Type B pancreatic cell (in vitro differentiated cells): ENCODE measurements at regions not wholly inside any gene's neighbourhood (a gene's known extent, or its start where the extent isn't known, plus 50 kb on each side); places are given as distances from the start of the nearest gene placed in this dataset.

Experiments
- DNase-seq: peaks from one replicate; pipeline ENCODE4 v3.0.0; 2021; ENCODE audit warnings: mixed read lengths; ENCODE audit not compliant: unreplicated experiment; ENCODE audit errors: extremely low spot score
- H3K27ac Mint-ChIP-seq: 2 replicates; pipeline ENCODE4 v1.8.0; 2021; ENCODE audit warnings: mild to moderate bottlenecking, mixed read lengths
- H3K27me3 Mint-ChIP-seq: 2 replicates; pipeline ENCODE4 v1.8.0; 2021; ENCODE audit warnings: mixed read lengths
- H3K36me3 Mint-ChIP-seq: 2 replicates; pipeline ENCODE4 v1.8.0; 2021; ENCODE audit warnings: mixed read lengths
- H3K4me1 Mint-ChIP-seq: one replicate; pipeline ENCODE4 v1.8.0; 2021; ENCODE audit warnings: mixed read lengths; ENCODE audit not compliant: unreplicated experiment
- H3K4me3 Mint-ChIP-seq: 2 replicates; pipeline ENCODE4 v1.8.0; 2021; ENCODE audit warnings: mild to moderate bottlenecking, mixed read lengths
- H3K9me3 Mint-ChIP-seq: 2 replicates; pipeline ENCODE4 v1.8.0; 2021; ENCODE audit warnings: mixed read lengths
- TF ChIP-seq, protein P1 (sequence below): fragments of 200-600 bp; sonication (generic); conservative IDR thresholded peaks from 2 replicates; pipeline ENCODE4 v1.5.0; 2021; ENCODE audit warnings: antibody characterized with exemption, mild to moderate bottlenecking

DNA sequence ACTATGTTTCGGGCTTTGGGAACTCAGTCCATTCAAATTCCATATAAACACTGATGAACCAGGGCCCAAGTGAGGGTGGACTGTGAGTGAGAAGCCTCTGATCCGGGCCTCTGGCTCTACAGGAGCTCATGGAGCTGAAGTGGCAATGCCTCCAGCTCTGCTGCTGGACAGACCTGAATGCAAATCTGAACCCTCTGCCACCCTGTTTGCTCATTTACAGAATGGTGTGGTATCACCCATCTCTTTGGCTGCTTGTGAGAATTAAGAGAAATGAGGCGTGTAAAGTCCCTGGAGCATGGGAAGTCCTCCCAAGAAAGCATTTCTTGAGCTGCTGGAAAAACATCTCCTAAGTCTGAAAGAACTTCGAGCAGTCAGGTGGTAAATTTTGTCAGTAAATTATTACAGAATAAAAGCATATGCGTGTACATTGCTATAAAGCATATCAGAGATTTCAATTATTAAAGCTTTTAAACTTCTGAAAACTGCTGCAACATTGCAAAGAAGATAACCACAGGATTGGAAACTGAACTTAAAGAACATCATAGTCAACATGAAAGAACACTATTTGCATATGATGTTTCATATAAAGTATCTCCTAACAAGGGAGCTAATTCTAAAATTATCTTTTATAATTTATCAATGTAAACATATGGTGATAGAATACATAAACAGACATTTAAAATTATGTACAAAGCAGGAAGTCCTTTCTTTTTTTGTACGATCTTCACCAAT, 369.0 kb downstream of the UQCRFS1 start:
- Mint-ChIP-seq H3K9me3 (no peaks in the 10 kb centered on the region), H3K4me3 (no peak overlapping the region)

DNA sequence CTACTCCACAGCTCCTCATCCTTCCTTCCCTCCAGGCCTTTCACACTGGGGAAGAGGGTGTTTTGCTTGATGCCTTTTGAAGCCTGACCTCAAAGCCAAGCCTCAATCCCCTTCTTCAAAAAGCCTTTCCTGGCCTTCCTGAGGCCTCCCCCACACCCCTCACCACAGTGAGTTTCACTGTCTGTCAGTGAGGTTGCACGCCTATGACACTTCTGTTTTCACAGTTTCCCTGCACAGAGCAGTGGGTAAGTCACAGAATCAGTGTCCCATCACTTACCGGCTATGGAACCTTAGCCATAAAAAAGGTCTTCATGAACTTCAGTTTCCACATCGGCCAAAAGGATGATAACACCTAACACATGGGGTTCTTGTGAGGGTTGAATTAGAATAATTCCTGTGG, 371.4 kb downstream of the UQCRFS1 start:
- H3K9me3 Mint-ChIP-seq: no peaks in the 10 kb centered on the region
- no peaks in the 10 kb centered on the region for H3K36me3 Mint-ChIP-seq
- no peaks in the 10 kb centered on the region for H3K4me1 Mint-ChIP-seq
- no peak for DNase-seq
- H3K27ac Mint-ChIP-seq: no peak overlapping the region
- peaks cover 3% of the 10 kb centered on the region for H3K27me3 Mint-ChIP-seq
- H3K4me3 Mint-ChIP-seq: no peak overlapping the region
- TF ChIP-seq, protein P1, sequence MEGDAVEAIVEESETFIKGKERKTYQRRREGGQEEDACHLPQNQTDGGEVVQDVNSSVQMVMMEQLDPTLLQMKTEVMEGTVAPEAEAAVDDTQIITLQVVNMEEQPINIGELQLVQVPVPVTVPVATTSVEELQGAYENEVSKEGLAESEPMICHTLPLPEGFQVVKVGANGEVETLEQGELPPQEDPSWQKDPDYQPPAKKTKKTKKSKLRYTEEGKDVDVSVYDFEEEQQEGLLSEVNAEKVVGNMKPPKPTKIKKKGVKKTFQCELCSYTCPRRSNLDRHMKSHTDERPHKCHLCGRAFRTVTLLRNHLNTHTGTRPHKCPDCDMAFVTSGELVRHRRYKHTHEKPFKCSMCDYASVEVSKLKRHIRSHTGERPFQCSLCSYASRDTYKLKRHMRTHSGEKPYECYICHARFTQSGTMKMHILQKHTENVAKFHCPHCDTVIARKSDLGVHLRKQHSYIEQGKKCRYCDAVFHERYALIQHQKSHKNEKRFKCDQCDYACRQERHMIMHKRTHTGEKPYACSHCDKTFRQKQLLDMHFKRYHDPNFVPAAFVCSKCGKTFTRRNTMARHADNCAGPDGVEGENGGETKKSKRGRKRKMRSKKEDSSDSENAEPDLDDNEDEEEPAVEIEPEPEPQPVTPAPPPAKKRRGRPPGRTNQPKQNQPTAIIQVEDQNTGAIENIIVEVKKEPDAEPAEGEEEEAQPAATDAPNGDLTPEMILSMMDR: no peak

More for the DNA sequence above, 369.0 kb downstream of the UQCRFS1 start:
- DNase-seq: no peak
- no peak overlapping the region for H3K27ac Mint-ChIP-seq
- no peaks in the 10 kb centered on the region for H3K36me3 Mint-ChIP-seq
- TF ChIP-seq, protein P1: no peak
- H3K27me3 Mint-ChIP-seq: no peaks in the 10 kb centered on the region
- no peaks in the 10 kb centered on the region for H3K4me1 Mint-ChIP-seq

DNA sequence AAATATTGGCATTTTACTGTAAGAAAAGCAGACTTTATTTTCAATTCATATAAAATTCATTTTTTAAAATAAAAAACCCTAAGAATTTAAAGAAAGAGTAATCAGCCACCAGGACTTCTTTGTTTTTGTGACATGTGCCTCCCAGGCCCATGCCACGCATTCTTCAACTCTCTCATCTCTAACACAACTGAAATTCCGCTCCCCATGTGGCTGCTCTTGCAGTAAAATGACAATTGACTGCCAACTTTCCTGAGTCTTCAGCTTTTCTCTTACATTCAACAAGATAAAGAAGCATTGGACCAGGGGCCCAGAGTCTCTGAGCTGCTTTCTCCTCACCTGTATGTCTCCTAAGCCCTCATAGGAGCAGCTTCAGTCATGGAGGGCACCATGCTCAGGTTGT, 372.1 kb downstream of the UQCRFS1 start:
- peaks cover 3% of the 10 kb centered on the region for H3K27me3 Mint-ChIP-seq
- no peak for DNase-seq

DNA sequence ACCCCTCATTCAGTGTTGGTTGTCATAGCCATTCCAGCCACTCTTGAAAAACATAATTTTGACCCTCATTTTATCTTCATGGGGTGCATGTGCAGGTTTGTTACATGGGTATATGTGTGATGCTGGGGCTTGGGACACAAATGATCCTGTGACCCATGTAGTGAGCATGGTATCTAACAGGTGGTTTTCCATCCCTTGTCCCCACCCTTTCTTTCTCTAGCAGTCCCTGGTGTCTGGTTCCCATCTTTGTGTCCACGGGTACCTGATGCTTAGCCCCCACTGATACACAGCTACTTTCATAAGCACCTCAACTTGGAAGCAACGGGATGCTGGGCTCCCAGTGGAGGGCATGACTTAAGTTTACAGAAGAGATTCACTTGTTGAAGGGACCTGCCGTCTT, 373.5 kb downstream of the UQCRFS1 start:
- Mint-ChIP-seq H3K36me3 (no peaks in the 10 kb centered on the region), H3K4me1 (no peaks in the 10 kb centered on the region), H3K27me3 (peaks cover 4% of the 10 kb centered on the region), H3K9me3 (no peaks in the 10 kb centered on the region), H3K4me3 (no peak overlapping the region), H3K27ac (no peak overlapping the region)
- TF ChIP-seq, protein P1: no peak
- DNase-seq: no peak

More for the DNA sequence above, 372.1 kb downstream of the UQCRFS1 start:
- H3K27ac Mint-ChIP-seq: no peak overlapping the region
- no peaks in the 10 kb centered on the region for H3K36me3 Mint-ChIP-seq
- TF ChIP-seq, protein P1: no peak
- no peaks in the 10 kb centered on the region for H3K9me3 Mint-ChIP-seq
- H3K4me3 Mint-ChIP-seq: no peak overlapping the region
- no peaks in the 10 kb centered on the region for H3K4me1 Mint-ChIP-seq

DNA sequence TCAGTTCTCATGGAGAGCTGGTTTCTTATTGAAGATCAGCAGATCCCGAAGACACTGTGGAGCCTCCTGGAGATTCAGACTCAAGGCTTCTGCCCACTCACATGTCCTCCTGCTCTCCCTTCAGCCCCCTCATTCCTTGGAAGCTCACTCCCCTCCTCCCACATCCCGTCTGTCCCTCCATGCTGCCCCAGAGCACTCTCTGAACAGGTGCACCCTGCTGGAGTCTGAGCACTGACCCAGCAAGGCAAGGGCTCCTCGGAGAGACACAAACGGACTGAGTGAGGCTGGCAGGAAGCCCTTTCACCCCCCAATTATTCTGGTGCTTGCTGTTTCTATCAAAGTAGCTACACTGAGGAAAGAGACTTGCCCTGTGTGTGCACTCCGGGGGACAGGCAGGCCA, 374.0 kb downstream of the UQCRFS1 start:
- no peaks in the 10 kb centered on the region for H3K36me3 Mint-ChIP-seq
- TF ChIP-seq, protein P1: no peak
- no peak overlapping the region for H3K4me3 Mint-ChIP-seq
- DNase-seq: no peak
- H3K27me3 Mint-ChIP-seq: peaks cover 8% of the 10 kb centered on the region
- H3K27ac Mint-ChIP-seq: no peak overlapping the region
- H3K4me1 Mint-ChIP-seq: no peaks in the 10 kb centered on the region
- no peaks in the 10 kb centered on the region for H3K9me3 Mint-ChIP-seq
